ENCODE measurements at regions not wholly inside any gene's neighbourhood (a gene's known extent, or its start where the extent isn't known, plus 50 kb on each side); places are given as distances from the start of the nearest gene placed in this dataset.

- Mint-ChIP-seq H3K27ac (no peak overlapping the region), H3K36me3 (ENCODE audit: low read depth) (peaks cover 7% of the 10 kb centered on the region), H3K27me3 (ENCODE audit: insufficient read depth) (no peaks in the 10 kb centered on the region), H3K4me1 (no peaks in the 10 kb centered on the region), H3K9me3 (peaks cover 16% of the 10 kb centered on the region), H3K4me3 (no peak overlapping the region)
- Histone ChIP-seq H3K4me1 (ENCODE audit: control insufficient read depth, insufficient read depth, low read length) (no peaks in the 10 kb centered on the region), H3K9ac (ENCODE audit: extremely low read depth, low read length, poor library complexity, severe bottlenecking) (no peak overlapping the region), H3K27ac (ENCODE audit: low read depth, low read length) (no peak overlapping the region), H3K4me3 (ENCODE audit: low read length) (no peak overlapping the region), H3K36me3 (ENCODE audit: control insufficient read depth, insufficient read depth, low read length) (no peaks in the 10 kb centered on the region), H3K27me3 (ENCODE audit: control insufficient read depth, insufficient read depth, low read length, poor library complexity, severe bottlenecking) (no peaks in the 10 kb centered on the region), H3K9me3 (ENCODE audit: control insufficient read depth, low read length) (no peaks in the 10 kb centered on the region)
- no peak for DNase-seq
- TF ChIP-seq CTCF (conservative IDR thresholded peaks at IDR 0.05), result no peak
Measured at GRCh38 chr12:85653731-85654455, 182.3 kb downstream of the RASSF9 start.

GRCh38 chr12:85654456-85654840, 181.8 kb downstream of the RASSF9 start:
- Histone ChIP-seq H3K9me3 (ENCODE audit: control insufficient read depth, low read length) (no peaks in the 10 kb centered on the region), H3K4me3 (ENCODE audit: low read length) (no peak overlapping the region), H3K36me3 (ENCODE audit: control insufficient read depth, insufficient read depth, low read length) (no peaks in the 10 kb centered on the region), H3K27ac (ENCODE audit: low read depth, low read length) (no peak overlapping the region), H3K4me1 (ENCODE audit: control insufficient read depth, insufficient read depth, low read length) (no peaks in the 10 kb centered on the region), H3K27me3 (ENCODE audit: control insufficient read depth, insufficient read depth, low read length, poor library complexity, severe bottlenecking) (no peaks in the 10 kb centered on the region), H3K9ac (ENCODE audit: extremely low read depth, low read length, poor library complexity, severe bottlenecking) (no peak overlapping the region)
- H3K27me3 Mint-ChIP-seq (ENCODE audit: insufficient read depth), result no peaks in the 10 kb centered on the region
- no peaks in the 10 kb centered on the region for H3K4me1 Mint-ChIP-seq
- H3K27ac Mint-ChIP-seq, result no peak overlapping the region
- peaks cover 21% of the 10 kb centered on the region for H3K9me3 Mint-ChIP-seq
- H3K36me3 Mint-ChIP-seq (ENCODE audit: low read depth), result peaks cover 7% of the 10 kb centered on the region
- no peak for DNase-seq
- 87 to 96% methylated on average over 3 of the region's 3 CpGs for WGBS, 2 experiments (ENCODE audit: insufficient coverage in 1 of 2, insufficient read length in 1 of 2)
- TF ChIP-seq CTCF (conservative IDR thresholded peaks at IDR 0.05), result no peak
- H3K4me3 Mint-ChIP-seq, result no peak overlapping the region

GRCh38 chr12:85656561-85656960, 179.6 kb downstream of the RASSF9 start:
- Histone ChIP-seq H3K27me3 (ENCODE audit: control insufficient read depth, insufficient read depth, low read length, poor library complexity, severe bottlenecking) (no peaks in the 10 kb centered on the region), H3K9ac (ENCODE audit: extremely low read depth, low read length, poor library complexity, severe bottlenecking) (no peak overlapping the region), H3K9me3 (ENCODE audit: control insufficient read depth, low read length) (no peaks in the 10 kb centered on the region), H3K36me3 (ENCODE audit: control insufficient read depth, insufficient read depth, low read length) (no peaks in the 10 kb centered on the region), H3K4me1 (ENCODE audit: control insufficient read depth, insufficient read depth, low read length) (no peaks in the 10 kb centered on the region), H3K4me3 (ENCODE audit: low read length) (no peak overlapping the region), H3K27ac (ENCODE audit: low read depth, low read length) (no peak overlapping the region)
- Mint-ChIP-seq H3K27me3 (ENCODE audit: insufficient read depth) (no peaks in the 10 kb centered on the region), H3K36me3 (ENCODE audit: low read depth) (peaks cover 10% of the 10 kb centered on the region), H3K4me3 (no peak overlapping the region), H3K27ac (no peak overlapping the region), H3K9me3 (peaks cover 32% of the 10 kb centered on the region), H3K4me1 (no peaks in the 10 kb centered on the region)
- WGBS, 2 experiments (ENCODE audit: insufficient coverage in 1 of 2, insufficient read length in 1 of 2), result 100% methylated on average over 1 of the region's 2 CpGs
- TF ChIP-seq CTCF (conservative IDR thresholded peaks at IDR 0.05), result no peak
- DNase-seq, result no peak

All from endodermal cell (in vitro differentiated cells).